Stimulated activated CD4-positive, alpha-beta T cell treated with anti-CD3 and anti-CD28 coated beads, Interleukin-2, amount 100 ng/mL, for 48 hours (primary cell): ENCODE measurements at regions not wholly inside any gene's neighbourhood (a gene's known extent, or its start where the extent isn't known, plus 50 kb on each side); places are given as distances from the start of the nearest gene placed in this dataset.

Experiments used
- DNase-seq, 2 donors: peaks; one replicate each; pipeline ENCODE4 v3.0.0-alpha.2; 2020

- DNase-seq, result no peak
These were observed 350.1 kb upstream of the TSHZ2 start for GRCh38 chr20:52622081-52622480.

DNA sequence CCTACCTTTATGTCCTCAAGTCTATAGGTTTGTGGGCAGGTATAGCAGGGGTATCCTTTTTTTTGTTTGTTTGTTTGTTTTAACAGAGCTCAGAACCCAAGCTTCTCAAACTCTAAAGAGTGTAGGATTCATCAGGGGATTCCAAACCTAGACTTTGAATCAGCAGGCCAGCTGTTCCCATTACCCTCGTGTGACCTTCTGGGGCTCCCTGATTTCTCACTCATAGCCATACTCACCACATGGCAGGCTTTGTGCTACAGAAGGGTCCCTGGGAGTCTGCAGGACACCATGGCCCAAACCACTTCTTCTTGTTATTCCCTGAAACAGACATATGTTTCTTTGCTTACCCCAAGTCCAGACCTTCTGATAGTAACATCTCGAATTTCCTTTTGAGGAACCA is 350.8 kb upstream of the TSHZ2 start:
- DNase-seq, result no peak

GRCh38 chr20:52619671-52620070 is 352.5 kb upstream of the TSHZ2 start:
- DNase-seq, result no peak

GRCh38 chr20:52619101-52619500 is 353.1 kb upstream of the TSHZ2 start:
- DNase-seq, result no peak

DNA sequence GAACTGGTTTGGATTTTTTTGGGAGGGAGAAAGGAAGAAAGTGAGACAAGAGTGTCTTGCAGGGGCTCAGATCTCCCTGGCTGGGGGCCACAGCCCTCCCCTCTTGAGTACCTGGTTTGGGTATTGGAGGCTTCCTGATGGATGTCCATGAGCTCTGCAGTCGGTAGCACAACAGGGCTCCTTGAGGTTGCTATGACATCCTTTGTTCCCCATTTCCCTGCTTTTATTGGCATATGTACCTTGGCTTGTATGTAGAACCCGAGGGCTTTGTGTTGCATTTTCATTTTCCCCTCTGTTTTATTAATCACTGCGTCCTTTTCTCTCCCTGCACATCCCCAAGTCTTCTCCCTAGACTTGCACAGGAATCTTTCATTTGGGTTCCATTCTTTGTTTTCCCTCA is 355.5 kb upstream of the TSHZ2 start:
- no peak for DNase-seq

DNA sequence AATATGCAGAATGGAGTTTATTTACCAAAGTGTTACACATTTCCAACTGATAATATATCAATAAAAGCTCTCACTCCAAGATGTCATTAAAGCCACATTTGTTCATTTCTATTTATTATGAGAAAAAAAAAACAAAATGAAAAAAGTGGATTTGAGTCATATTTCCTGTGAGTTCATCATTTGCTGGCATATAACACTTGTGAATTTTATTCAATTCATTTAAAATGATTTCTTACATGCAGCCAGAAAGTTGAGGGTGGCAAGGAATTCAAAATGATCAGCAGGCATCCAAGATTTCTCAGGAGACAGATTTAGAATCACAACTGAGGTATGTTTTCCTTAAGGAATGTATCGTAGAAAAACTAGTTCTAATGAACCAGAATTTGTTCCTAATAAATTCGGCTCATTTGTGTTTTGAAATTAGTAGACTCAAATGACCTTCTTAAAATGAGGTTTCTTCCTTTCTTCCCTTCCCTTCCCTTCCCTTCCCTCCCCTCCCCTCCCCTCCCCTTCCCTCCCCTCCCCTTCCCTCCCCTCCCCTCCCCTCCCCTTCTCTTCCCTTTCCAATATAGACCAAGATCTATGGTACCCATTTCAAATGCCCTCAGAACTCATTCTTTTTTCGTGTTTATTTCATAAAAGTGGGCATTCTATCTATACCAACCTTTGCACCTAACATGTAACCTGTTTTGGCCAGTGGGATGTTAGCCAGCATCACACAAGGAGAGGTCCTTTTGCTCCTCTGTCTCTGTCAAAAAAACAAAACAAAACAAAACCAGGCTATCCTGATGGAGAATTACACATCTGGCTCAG is 357.9 kb upstream of the TSHZ2 start:
- no peak for DNase-seq

GRCh38 chr20:52612046-52612632 is 360.0 kb upstream of the TSHZ2 start:
- no peak for DNase-seq

- DNase-seq, result no peak
These were observed 361.4 kb upstream of the TSHZ2 start for GRCh38 chr20:52610749-52611148.

DNA sequence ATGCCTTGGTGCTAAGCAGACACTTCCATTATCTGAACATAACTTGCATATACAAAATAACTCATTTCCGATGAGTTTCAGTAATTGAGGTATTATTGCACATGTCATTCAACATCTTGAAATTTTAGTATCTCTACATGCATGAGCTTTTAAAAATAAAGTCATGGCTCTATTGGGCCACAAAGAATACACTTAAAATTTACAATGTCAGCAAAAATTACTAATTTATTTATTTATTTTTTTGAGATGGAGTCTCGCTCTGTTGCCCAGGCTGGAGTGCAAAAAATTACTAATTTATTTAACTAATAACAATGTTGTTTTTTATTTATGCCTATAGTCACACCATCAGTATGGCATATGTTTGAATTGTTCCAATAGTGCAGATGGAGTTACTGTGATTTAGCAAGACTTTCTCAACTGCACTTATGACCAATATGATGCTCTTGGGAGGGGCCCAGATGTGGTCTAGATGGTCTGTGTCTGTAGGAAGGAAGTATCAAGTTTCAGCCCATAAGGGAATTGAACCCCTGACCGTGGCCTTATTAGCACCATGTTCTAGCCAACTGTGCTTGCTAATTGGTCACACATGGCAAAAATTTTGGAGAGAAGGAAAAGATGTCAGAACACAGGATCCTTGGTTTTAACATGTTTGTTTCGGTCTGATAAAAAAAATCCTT is 370.7 kb upstream of the TSHZ2 start:
- DNase-seq, result no peak

- no peak for DNase-seq
These were observed 375.9 kb upstream of the TSHZ2 start for GRCh38 chr20:52596256-52596655.

DNA sequence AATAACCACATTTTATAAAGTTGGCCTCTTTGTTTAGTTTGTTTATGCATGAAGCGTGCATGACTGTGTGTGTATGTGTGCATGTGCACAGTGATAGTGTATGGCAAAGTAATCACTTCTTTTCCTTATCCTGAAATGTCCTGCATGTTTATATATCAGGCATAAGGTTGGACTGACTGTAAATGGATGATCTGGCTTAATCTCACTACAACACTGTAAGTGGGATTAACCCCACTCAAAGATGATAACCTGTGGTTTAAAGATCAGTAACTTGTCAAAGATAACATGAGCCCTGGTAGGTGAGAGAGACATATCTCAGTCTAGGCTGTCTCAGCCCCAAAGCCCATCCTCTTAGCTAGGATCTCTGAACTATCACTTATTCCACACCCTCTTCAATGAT is 376.6 kb upstream of the TSHZ2 start:
- DNase-seq, result no peak

- no peak for DNase-seq
These were observed 378.5 kb upstream of the TSHZ2 start for GRCh38 chr20:52593654-52594053.

GRCh38 chr20:52592567-52592966 is 379.6 kb upstream of the TSHZ2 start:
- no peak for DNase-seq

GRCh38 chr20:52590100-52590499 is 382.1 kb upstream of the TSHZ2 start:
- DNase-seq, result no peak

DNA sequence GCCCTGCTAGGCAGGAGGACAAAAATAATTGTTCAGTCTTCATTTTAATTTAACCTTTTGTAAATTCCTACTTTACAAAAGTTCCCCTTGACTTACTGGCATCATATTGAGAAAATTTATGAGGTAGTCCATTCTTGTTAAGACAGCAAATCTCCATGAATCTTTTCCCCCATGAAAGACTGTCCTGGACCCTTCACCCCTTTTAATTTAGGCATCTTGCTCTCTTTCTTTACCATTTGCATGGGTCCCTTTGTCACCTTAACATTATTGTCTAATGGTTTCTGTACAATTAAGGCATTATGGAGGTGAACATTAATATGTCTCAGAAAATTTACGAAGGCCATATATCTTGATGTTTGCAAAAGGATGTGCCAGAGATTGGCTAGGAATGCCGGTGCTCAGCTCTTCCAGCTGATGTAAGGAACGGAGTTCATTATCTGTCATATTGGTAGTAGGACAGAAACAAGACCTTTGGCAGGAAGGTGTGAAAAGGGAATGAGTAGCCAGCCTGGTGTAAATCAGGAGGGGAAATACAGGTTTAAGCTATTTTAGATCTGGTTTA is 382.8 kb upstream of the TSHZ2 start:
- no peak for DNase-seq

- no peak for DNase-seq
These were observed 385.5 kb upstream of the TSHZ2 start for GRCh38 chr20:52586660-52587059.

DNA sequence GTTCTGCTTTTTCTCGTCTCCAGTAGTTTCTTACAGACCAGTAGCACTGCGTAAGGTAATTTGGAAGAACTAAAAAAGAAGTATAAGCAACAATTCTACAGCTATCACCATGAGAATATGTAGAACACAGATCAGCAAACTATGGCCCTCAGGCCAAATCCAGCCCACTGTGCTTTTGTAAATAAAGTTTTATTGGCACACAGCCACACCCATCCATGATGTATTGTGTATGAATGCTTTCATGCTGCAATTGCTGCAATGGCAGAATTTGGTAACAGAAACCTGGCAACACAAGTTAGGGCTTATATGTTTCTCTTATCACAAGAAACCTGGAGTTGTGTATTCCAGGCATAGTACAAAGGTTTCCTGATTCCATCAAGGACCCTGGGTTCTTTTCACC is 386.8 kb upstream of the TSHZ2 start:
- DNase-seq, result no peak

DNA sequence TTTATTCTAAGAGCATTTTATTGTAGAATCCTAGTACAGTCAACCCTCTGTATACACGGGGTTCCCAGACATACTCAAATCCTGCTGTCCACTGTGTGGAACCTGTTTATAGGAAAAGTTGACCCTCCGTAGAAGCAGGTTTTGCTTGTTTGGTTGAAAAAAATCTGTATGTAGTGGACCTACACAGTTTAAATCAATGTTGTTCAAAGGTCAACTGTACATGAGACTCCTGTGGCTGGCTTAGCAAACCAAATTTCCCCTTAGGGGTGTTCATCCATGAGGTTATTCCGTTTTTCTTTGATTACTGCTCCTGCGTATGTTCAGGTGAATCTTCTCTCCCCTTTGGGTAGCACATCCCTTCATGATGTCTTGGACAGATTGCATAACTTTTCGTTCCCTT is 387.0 kb upstream of the ZFP64 start:
- no peak for DNase-seq

DNA sequence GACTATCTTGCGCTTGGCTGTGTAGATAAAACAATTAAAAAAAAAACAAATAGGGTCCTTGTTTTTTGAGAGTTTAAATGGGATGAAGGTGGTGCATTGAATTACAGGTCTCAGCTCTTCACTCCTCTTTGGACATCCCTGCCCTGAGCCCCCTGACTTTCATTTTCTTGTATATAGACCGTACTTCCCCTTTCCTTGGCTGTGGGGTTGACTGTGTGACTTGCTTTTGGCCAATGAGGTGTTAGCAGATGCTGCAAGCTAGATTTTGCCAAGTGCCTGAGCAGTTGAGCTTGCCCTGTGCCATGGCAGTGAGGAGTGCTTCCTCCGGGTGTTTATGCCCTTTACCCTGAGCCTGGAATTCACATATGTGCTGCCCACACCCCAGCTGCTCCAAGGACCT is 386.1 kb upstream of the ZFP64 start:
- no peak for DNase-seq

GRCh38 chr20:52572687-52573086 is 381.1 kb upstream of the ZFP64 start:
- DNase-seq, result no peak

DNA sequence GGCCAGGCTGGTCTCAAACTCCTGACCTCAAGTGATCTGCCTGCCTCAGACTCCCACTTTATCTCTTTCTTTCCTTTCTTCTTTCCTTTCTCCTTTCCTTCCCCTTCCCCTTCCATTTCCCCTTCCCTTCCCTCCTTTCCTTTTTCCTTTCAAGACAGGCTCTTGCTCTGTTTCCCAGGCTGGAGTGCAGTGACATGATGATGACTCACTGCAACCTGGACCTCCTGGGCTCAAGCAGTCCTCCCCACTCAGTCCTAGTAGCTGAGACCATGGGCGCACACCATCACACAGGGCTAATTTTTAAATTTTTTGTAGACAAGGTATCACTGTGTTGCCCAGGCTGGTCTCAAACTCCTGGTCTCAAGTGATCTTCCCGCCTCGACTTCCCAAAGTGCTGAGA is 377.6 kb upstream of the ZFP64 start:
- DNase-seq, result no peak

GRCh38 chr20:52565614-52566013 is 374.0 kb upstream of the ZFP64 start:
- no peak for DNase-seq

- no peak for DNase-seq
These were observed 373.0 kb upstream of the ZFP64 start for GRCh38 chr20:52564594-52564993.
